Adrenal gland (tissue), 9 donors: ENCODE measurements at regions not wholly inside any gene's neighbourhood (a gene's known extent, or its start where the extent isn't known, plus 50 kb on each side); places are given as distances from the start of the nearest gene placed in this dataset.

Source experiments
- DNase-seq, 7 donors: peaks; one replicate each; pipeline ENCODE4 v3.0.0-alpha.2; 2019 to 2020
- H3K27ac ChIP-seq, 5 donors: fragments of 200-600 bp; sonication (generic) in 4 of 5; 1 replicate in 3 of 5; 2 replicates in 2 of 5; pipeline versions ENCODE4 v1.5.1 to v1.8.0; 2016 to 2020; ENCODE audit warnings: mild to moderate bottlenecking in 1 of 5
- H3K27me3 ChIP-seq: fragments of 200-600 bp; 2 replicates; pipeline ENCODE4 v1.8.0; 2021
- H3K36me3 ChIP-seq, 2 donors: fragments of 200-600 bp; replicated peaks in 1 of 2; 1 replicate in 1 of 2; 2 replicates in 1 of 2; pipeline versions ENCODE4 v1.5.1 to v1.8.0; 2018 to 2022
- H3K4me1 ChIP-seq, 2 donors: fragments of 200-600 bp; replicated peaks in 1 of 2; 1 replicate in 1 of 2; 2 replicates in 1 of 2; pipeline versions ENCODE4 v1.5.1 to v1.8.0; 2018 to 2021
- H3K4me3 ChIP-seq, 4 donors: fragments of 200-600 bp; sonication (generic) in 3 of 4; one replicate each; pipeline ENCODE4 v1.5.1; 2016 to 2018
- H3K9me3 ChIP-seq, 3 donors: fragments of 200-600 bp; sonication (generic) in 1 of 3; replicated peaks in 1 of 3; 1 replicate in 2 of 3; 2 replicates in 1 of 3; pipeline versions ENCODE4 v1.5.1 to v1.8.0; 2016 to 2021
- POLR2A ChIP-seq, 2 donors: fragments of 450-650 bp; IDR thresholded peaks; one replicate each; pipeline ENCODE4 v1.6.1; 2017; ENCODE audit warnings: antibody characterized with exemption in 2 of 2, mild to moderate bottlenecking in 2 of 2, moderate library complexity in 1 of 2
- WGBS, 4 donors: extraction: QIAGEN DNeasy Blood & Tissue Kit in 2 of 4; methylation state at CpG; one replicate each; pipeline versions ENCODE4 v1.1.5 to v1.1.7; 2013 to 2017; 5-methylcytosine and 5-hydroxymethylcytosine counted together
- intact Hi-C, 2 donors: fragments of 100-400 bp; cut with DNase I; formaldehyde crosslinking; loops; one replicate each; pipeline versions ENCODE4 v1.14.1 to v1.15.0; 2022 to 2023
- TF ChIP-seq, protein P1 (sequence below), 6 experiments: fragments of 450-650 bp in 4 of 6; fragments of 200-600 bp in 2 of 6; sonication (generic) in 1 of 6; IDR thresholded peaks; 1 replicate in 5 of 6; 2 replicates in 1 of 6; pipeline versions ENCODE4 v1.5.1 to v1.8.0; 2016 to 2021; ENCODE audit warnings: antibody characterized with exemption in 6 of 6, mild to moderate bottlenecking in 2 of 6, moderate library complexity in 1 of 6
- donor health status: healthy with polysubstance abuse.
- donor health status: Bipolar disorder and iron deficiency.
- donor health status: DM: yes; HTN: yes; CAD: no.
- donor health status: DM: no; HTN: no; CAD: no.
- donor health status: DM: no; HTN: no; CAD: no.

DNA sequence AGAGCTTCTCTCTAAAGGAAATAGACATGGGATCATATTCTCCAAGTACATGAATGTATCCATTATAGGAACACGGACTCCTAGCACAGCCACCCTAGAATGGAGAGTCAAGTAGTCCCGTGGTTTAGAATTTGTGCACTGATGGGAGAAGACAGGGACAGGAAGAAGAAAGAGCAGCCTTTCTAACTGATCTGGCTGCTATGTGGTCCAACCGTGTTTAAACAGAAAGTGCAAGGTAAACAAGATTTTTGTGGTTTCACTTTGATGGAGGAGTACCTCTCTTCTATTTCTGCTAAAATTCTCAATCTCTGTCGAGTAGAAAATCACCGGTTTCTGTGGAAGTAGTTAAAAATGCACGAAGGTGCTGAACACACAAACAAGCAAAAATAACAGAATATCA is 171.3 kb downstream of the ST8SIA4 start:
- H3K4me1 ChIP-seq, result no peaks in the 10 kb centered on the region
- intact Hi-C loops, result no loop called here
- 55 to 67% (median 62%) methylated on average over 6 of the region's 6 CpGs for WGBS, 4 donors
- no peaks in the 10 kb centered on the region for H3K36me3 ChIP-seq
- TF ChIP-seq, protein P1, sequence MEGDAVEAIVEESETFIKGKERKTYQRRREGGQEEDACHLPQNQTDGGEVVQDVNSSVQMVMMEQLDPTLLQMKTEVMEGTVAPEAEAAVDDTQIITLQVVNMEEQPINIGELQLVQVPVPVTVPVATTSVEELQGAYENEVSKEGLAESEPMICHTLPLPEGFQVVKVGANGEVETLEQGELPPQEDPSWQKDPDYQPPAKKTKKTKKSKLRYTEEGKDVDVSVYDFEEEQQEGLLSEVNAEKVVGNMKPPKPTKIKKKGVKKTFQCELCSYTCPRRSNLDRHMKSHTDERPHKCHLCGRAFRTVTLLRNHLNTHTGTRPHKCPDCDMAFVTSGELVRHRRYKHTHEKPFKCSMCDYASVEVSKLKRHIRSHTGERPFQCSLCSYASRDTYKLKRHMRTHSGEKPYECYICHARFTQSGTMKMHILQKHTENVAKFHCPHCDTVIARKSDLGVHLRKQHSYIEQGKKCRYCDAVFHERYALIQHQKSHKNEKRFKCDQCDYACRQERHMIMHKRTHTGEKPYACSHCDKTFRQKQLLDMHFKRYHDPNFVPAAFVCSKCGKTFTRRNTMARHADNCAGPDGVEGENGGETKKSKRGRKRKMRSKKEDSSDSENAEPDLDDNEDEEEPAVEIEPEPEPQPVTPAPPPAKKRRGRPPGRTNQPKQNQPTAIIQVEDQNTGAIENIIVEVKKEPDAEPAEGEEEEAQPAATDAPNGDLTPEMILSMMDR (IDR thresholded peaks at IDR 0.05), result no peak
- no peak for TF ChIP-seq POLR2A (IDR thresholded peaks at IDR 0.05)
- no peak for DNase-seq
- no peaks in the 10 kb centered on the region for H3K27me3 ChIP-seq
- H3K27ac ChIP-seq, result no peak overlapping the region
- no peaks in the 10 kb centered on the region for H3K9me3 ChIP-seq
- H3K4me3 ChIP-seq, result no peak overlapping the region

DNA sequence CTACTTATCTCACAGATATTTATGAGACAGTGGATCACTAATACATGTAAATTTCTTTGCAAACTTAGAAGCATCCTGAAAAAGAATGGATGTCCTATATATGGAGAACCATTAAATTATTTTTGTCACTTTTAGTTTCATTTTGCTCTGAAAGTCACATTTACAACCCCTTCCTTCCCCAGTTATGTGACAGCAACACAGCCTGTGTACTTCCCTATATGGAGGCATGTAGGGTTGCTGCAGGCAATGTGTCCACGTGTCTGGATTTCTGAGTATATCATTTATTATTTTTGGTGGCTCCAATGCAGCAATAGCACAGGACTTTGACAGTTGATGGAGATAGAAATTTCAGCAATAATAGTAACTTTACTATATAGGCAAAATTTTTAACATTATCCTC is 156.4 kb downstream of the ST8SIA4 start:
- Histone ChIP-seq H3K4me3 (no peak overlapping the region), H3K36me3 (no peaks in the 10 kb centered on the region), H3K27ac (no peak overlapping the region), H3K4me1 (peaks cover 0 to 3% of the 10 kb centered on the region in 2 donors), H3K27me3 (no peaks in the 10 kb centered on the region), H3K9me3 (no peaks in the 10 kb centered on the region)
- peak in 1 of 7 donors; percentile 1 for DNase-seq
- WGBS, 4 donors, result 46 to 77% (median 62%) methylated on average over 1 of the region's 1 CpG
- intact Hi-C loops, result no loop called here
- TF ChIP-seq, protein P1 (IDR thresholded peaks at IDR 0.05), result no peak
- TF ChIP-seq POLR2A (IDR thresholded peaks at IDR 0.05), result no peak

DNA sequence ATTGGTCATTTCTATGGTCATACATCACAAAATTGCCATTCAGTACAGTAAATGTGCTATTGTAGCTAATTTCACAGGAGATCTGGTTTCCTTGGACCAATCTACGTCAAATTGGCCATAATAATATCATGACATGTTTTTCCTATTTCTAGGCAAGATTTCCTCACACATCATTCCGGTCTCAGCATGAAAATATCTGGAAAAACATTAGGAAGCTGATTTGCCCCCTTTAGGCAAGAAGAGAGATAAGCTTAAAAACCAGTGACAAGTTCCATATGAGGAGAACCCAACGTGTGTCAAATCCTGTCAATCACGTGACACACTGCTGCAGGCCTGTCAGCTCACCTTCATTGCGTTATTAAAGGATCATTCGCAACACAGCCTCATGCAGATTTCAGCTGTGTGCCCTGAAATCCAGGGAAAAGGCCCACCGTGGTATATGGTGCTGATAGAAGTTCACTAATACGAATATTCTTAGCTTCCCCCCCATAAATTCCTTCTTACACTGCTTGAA is 153.3 kb downstream of the ST8SIA4 start:
- 75 to 78% (median 77%) methylated on average over 8 of the region's 8 CpGs for WGBS, 4 donors
- TF ChIP-seq, protein P1 (IDR thresholded peaks at IDR 0.05), result no peak
- no peak for TF ChIP-seq POLR2A (IDR thresholded peaks at IDR 0.05)
- Histone ChIP-seq H3K27ac (no peak overlapping the region), H3K27me3 (no peaks in the 10 kb centered on the region), H3K9me3 (no peaks in the 10 kb centered on the region), H3K4me3 (no peak overlapping the region), H3K36me3 (no peaks in the 10 kb centered on the region), H3K4me1 (peaks cover 0 to 3% of the 10 kb centered on the region in 2 donors)
- DNase-seq, result no peak
- intact Hi-C loops, result no loop called here

DNA sequence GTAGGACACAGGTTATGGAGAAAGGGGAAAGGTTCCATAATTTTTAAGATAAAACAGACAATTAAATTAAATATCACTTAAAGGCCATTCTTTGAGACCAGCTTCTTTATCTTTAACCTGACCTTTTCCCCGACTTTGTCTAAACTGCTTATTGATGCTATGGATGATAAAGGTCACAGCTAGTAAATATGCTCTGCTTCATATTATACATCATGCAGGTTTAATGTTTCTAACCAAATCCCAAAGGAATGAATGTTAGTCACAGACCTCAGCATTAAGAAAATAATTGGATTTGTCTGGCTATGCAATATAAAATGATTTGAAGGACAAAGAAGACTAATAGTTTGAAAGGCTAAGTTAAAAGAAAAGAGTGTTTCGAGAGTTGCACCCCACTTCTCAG is 147.6 kb downstream of the ST8SIA4 start:
- no peak for TF ChIP-seq POLR2A (IDR thresholded peaks at IDR 0.05)
- TF ChIP-seq, protein P1 (IDR thresholded peaks at IDR 0.05), result no peak
- no peak for DNase-seq
- 57 to 63% (median 62%) methylated on average over 2 of the region's 2 CpGs for WGBS, 4 donors
- intact Hi-C loops, result no loop called here
- Histone ChIP-seq H3K4me3 (no peak overlapping the region), H3K27me3 (no peaks in the 10 kb centered on the region), H3K36me3 (no peaks in the 10 kb centered on the region), H3K4me1 (no peaks in the 10 kb centered on the region), H3K9me3 (peaks cover 0 to 4% (median 0%) of the 10 kb centered on the region in 3 donors), H3K27ac (no peak overlapping the region)
